HG02798 (cell line): ENCODE measurements at regions not wholly inside any gene's neighbourhood (a gene's known extent, or its start where the extent isn't known, plus 50 kb on each side); places are given as distances from the start of the nearest gene placed in this dataset.
"Not testable (repeated sequence)": the region's sequence is repeated elsewhere in the genome, so short reads cannot be mapped to it uniquely, and the experiment has no call there.

ENCODE experiments used
- ATAC-seq: cut with Tn5 transposase; IDR thresholded peaks from one replicate; pipeline ENCODE4 v1.9.1; 2021; ENCODE audit warnings: mild to moderate bottlenecking; ENCODE audit not compliant: unreplicated experiment, poor library complexity

DNA sequence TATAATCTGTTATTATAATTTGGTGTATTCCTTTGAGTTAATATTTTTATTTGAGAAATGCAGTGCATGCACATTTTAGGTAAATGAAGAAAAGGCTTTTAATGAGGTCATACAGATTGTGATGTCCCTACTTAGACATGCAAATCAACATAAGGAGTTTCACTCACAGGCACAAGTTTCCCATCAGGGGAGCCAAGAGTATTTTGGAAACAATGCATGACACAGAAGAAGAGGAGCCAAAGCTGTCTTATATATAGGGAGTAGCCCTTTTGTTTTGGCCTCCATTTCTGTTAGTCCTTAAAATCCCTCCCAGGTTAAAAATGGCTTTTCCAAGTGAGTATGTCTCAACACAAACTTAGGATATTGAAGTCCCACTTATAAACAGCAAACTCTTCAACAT, 703.4 kb upstream of the ANKRD30A start:
- no peak for ATAC-seq

DNA sequence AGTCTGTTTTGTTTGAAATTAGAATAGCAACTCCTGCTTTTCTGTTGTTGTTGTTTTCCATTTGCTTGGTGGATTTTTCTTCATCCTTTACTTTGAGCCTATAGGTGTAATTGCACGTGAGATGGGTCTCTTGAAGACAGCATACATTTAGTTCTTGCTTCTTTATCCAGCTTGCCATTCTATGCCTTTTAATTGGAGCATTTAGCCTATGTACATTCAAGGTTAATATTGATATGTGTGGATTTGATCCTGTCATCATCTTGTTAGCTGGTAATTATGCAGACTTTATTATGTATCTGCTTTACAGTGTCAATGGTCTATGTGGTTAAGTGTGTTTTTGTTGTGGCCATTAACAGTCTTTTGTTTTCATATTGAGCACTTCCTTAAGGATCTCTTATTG, 708.9 kb upstream of the ANKRD30A start:
- no peak for ATAC-seq

DNA sequence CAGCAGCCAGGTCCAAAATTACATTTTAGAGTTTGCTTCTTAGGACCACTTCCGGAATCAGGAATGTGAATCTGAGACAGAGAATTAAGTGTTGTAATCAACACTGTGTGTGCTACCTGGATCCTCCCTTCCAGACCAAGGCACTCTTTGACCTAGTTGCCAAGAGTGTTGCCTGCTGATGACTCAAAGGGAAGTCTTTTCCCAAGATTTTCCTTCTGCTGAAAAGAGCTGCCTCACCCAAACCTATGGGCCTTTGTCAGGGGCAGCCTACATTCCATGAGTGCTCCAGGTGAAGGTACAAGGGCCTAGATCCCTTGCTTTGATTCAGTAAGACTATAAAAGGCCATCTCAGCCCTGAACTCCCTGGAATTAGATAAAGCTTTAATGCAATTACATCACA, 712.5 kb upstream of the ANKRD30A start:
- no peak for ATAC-seq

DNA sequence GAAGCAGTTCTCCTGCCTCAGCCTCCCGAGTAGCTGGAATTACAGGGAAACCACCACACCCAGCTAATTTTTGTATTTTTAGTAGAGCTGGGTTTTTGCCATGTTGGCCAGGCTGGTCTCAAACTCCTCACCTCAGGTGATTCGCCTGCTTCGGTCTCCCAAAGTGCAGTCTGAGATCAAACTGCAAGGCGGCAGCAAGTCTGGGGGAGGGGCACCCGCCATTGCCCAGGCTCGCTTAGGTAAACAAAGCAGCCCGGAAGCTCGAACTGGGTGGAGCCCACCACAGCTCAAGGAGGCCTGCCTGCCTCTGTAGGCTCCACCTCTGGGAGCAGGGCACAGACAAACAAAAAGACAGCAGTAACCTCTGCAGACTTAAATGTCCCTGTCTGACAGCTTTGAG, 725.2 kb upstream of the ANKRD30A start:
- ATAC-seq = not testable (repeated sequence)

DNA sequence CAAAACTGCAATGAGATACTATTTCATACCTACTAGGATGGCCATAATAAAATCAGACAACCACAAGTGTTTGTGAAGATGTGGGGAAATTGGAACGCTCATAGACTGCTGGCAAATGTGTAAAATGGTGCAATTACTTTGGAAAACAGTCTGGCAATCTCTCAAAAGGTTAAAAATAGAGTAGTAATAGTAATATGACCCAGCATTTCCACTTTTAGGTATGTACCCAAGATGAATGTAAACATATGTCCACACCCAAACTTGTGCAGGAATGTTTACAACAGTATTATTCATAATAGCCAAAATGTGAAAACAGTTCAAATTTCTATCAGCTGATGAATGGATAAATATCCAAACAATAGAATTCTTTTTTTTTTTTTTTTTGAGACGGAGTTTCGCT, 731.6 kb upstream of the ANKRD30A start:
- ATAC-seq = no peak

DNA sequence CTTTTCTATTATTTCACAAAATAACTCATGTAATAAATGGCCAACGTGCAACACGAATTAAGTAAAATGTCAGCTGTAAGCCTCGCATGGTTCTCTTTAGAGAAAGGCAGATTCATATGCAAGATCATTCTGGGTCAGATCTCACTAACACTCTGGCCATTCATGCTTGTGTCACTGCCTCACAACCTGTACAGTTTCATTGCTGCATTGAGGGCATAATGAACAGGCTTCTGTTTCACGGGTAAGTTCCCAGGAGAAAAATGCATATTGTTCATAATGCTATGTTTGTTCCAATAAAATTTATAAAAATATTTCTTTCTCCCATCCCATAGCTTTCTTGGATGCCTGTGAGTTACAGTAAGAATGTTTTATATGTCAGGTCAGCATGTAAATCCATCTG, 734.0 kb upstream of the ANKRD30A start:
- no peak for ATAC-seq

DNA sequence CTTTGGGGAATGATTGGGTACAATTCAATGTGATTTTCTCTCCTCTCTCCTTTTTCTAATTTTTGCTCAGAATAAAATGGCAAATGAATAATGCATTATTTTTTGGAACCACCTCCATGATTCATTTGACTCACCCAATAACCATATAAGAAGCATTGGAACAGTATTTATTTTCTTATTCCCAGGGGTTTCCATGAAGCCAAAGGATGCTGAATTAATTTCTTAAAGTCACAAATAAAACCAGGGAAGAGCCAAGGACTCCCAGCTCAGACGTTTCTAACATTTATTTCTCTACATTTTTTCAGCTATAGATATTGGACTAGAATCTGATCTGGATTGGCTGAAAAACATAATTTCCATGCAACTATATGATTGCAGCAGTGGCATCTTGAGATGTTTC, 735.2 kb upstream of the ANKRD30A start:
- no peak for ATAC-seq

DNA sequence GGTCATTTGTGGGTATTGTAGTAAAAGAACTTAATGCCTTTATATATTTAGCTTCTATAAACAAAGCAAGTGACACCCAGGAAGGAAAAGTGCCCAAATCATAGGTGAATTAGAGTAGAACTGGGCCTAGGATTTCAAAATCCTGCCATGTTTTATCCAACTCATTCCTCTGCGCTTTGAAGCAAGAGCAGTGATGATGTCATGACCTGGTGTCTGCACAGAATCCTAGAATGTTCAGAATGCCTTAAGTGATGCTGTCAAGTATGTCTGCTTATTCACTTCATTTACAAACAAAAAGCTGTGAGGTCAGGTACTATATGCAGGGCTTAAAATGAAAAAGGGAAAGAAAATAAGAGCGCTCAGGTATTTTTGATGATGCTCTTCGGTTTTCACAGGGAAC, 737.2 kb upstream of the ANKRD30A start:
- ATAC-seq = no peak

DNA sequence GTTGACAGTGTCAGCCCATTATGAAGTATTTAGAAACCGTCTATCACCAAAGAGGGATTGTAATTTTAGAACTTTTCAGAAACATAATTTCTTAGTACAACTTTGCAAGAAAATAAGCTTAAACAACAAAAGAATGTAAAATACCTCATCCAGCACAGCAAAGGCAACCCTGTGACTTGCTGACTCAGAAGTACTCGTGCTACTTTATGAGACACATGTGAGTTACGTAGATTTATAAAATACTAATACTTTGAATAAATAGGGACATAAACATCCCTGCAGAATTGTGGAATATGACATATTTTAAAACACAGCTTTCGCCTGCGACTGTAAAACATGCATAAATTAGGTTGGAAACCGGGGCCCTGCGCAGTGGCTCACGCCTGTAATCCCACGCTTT, 739.7 kb upstream of the ANKRD30A start:
- ATAC-seq = no peak

DNA sequence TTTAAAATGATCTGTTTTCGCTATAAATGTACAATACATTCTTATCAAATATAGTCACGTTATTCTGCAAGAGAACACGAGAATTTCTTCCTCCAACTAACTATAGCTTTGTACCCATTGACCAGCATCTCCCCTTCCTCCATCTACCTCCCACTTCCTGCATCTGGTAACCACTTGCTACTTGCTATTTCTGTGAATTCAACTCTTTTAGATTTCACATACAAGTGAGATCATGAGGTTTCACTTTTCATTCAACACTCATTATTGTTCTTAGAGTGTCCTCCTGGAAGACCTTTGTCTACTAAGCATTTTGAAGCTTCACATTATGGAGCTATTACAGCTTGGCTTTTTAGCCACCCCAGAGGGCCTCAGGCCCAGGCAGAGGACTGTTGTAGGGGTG, 741.3 kb upstream of the FZD8 start:
- no peak for ATAC-seq

DNA sequence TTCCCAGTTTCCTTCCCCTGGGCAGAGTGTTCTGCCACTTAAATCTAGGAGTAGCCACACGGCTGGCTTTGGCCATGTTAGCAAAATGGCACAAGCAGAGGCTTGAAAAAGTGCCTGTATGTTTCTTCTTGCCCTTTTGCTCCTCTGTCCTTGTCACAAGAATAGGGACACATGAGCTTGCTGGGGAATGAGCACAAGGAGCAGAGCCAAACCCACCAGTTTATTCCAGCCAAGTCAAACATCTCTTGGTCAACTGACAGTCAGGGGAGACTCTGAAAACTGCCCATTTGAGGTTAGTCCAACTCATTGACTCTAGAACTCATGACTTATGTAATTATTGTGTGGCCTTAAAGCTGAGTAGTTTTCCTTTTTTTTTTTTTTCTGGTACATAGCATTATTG, 739.7 kb upstream of the FZD8 start:
- ATAC-seq = no peak

DNA sequence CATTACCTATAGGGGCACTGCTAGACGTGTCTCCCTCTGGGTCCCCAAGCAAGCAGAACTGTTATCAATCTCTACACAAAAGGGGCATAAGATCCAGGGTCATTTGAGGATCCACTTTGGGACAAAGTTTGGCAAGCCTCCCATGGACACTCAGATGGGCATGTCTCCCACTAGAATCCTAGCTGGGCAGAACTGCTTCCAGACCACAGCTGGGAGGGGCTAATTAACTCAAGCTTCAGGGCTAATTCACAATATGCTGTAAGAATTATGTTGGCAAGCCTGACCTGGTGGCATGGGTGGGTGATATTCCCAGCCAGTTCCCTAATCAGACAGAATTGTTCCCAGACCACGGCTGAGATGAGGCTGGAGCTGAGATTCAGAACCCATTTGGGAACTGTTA, 738.4 kb upstream of the FZD8 start:
- ATAC-seq = no peak

DNA sequence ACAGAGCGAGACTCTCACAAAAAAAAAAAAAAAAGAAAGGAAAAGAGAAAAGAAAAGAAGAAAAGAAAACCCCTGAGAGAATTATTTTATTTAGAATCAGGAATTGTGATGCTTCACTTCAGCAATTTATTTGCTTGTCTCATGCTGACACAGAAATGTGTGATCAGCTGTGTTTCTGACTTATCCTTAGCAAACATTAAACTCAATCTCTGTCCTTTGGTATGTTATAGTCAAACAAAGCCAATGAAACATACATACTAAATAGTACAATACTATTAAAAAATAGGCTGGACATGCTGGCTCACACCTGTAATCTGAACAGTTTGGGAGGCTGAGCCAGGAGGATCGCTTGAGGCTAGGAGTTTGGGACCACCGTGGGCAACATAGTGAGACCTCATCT, 733.0 kb upstream of the FZD8 start:
- ATAC-seq = no peak

DNA sequence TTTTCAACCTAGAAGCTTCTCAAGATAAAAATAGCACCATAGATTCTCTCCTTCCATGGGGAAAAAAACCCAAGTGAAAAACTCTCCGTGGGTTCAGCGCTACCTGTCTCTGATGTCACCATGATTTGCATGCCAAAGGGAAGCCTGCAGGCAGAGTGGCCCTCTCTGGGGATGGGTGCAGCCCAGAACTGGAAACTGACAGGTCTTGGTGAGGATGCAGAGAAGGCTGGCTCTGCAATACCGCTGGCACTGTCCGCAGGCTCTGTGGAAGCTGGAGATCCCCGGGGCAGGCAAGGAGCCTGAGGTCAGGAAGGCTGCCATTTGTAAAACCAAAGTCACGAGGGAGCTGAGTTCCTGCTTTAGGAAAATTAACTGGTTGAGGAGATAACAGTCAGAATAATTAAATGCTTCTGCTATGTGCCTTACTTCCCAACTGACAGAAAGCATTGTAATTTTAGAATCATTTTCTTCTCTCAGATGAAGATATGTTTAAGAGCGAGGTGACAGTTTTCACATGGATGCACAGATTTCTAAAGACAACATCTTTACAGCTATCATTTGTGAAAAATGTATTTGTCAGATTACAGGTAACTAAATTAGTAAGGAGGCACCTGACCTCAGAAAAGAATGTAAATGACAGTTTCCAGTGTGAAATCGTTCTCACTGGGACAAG, 731.5 kb upstream of the FZD8 start:
- no peak for ATAC-seq

DNA sequence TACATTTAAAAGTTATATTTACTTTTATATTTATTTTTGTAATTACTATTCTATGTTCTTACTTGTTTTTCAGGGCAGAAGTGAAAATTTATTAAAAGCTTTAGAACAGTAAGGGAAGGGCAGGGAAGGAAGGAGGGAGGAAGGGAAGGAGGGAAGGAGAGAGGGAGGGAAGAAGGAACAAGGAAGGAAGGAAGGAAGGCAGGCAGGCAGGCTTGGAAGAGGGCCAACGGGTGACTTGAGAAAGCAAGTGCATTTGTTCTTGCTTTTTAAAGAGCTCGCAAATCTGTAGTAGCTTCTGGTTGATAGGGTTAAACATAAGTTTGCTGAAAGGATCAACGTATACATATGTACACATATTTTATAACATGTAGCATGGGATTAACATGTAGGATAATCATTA, 725.3 kb upstream of the FZD8 start:
- ATAC-seq = no peak

DNA sequence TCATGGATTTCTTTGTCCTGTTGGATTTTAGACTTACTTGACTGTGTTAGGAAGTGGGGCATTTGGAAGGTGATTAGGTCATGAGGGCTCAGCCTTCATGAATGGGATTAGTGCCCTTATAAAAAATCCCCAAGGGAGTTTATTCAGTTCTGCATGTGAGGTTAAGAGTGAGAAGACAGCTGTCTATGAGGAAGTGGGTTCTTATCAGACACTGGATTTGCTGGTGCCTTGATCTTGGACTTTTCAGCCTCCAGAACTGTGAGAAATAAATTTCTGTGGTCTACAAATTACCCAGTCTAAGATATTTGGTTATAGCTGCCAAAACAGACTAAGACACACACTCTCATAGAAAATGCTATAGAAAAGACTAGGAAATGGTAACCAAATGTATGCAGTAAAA, 724.7 kb upstream of the FZD8 start:
- ATAC-seq = no peak

DNA sequence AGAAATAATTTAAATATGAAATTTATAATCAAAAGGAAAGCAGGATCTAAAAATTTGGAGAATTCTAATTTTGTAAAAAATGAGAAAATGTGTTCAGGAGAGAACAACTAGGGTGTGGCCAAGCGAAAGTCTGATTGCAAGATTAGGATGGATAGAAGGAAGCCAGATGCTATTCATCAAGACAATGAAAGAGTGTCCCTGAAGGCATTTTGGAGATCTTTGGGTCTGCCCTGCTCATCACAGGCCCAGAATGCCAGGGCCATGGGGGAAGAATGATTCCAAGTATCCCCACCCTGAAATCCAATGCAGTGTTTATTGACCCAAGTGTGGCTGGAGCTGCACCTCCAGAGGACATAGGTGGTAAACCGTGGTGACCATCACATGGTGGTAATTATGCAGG, 724.0 kb upstream of the FZD8 start:
- ATAC-seq = no peak

DNA sequence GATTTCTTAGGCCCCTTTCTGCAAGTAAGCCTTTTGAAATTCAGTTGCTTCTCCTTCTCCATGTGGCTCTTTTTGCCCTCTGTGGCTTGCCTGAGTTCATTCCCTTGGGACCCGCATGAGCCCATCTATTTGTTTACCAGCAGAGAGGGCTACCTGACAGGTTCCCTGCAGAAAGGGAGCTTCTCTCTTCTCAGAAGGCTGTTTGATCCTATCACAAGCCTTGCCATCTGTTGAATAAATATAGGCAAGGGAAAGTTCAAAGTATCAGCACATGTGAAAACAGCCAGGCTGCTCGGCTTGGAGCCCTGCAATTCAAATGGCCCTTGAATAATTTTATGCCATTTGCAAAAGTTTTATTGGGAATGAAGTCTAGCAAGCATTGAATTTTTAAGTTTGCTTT, 720.2 kb upstream of the FZD8 start:
- no peak for ATAC-seq

DNA sequence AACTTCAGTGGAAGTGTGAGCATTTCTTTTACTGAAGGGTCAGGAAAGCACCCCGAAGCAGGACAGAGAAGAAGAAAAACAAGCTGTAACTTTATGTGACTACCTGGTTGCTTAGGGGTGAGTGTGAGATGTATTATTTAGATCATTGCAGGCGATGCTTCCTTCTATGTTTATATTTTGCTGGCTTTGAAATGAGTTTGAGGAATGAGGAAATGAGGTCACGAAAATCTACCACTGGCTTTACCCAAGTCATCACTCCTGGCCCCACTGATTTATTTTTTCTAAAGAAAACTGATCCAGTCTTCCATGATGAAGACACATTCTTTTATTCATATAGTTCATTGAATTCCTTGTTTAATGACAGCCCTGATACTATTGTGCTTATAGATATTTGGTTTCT, 716.6 kb upstream of the FZD8 start:
- no peak for ATAC-seq

DNA sequence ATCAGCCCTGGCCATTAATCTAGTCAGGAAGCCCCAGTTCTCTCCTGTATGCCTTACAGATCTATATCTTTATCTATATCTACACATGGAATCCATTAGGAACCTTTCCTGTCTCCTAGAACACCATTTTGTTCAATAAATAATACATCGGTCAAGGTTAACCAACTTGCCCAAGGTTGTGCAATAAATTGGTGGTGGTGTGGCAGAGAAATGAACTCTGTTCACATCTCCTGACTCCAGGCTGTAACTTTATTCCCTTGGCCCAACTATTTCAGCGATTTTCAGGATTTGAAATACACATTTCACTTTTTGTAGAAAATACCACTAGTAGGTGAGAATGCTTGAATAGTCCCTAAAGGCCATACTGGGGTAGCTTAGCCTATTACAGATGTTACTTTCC, 712.5 kb upstream of the FZD8 start:
- no peak for ATAC-seq

DNA sequence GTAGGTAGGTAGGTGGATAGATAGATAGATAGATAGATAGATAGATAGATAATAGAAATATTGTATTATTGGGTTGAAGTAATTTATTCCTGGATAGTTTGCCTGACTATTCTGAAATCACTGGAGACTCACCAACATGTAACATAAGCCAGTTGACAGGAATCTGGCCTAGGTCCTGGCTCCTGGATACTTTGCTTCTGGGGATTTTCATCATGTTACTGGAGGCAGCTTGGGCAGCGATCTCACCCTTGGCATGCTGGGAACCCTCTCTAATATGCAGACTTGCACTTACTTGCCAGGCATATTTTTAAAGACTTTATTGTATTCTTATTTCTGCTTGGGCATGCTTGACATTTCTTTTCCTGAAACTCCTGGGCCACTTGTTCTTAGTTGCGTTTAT, 709.1 kb upstream of the FZD8 start:
- ATAC-seq = no peak

DNA sequence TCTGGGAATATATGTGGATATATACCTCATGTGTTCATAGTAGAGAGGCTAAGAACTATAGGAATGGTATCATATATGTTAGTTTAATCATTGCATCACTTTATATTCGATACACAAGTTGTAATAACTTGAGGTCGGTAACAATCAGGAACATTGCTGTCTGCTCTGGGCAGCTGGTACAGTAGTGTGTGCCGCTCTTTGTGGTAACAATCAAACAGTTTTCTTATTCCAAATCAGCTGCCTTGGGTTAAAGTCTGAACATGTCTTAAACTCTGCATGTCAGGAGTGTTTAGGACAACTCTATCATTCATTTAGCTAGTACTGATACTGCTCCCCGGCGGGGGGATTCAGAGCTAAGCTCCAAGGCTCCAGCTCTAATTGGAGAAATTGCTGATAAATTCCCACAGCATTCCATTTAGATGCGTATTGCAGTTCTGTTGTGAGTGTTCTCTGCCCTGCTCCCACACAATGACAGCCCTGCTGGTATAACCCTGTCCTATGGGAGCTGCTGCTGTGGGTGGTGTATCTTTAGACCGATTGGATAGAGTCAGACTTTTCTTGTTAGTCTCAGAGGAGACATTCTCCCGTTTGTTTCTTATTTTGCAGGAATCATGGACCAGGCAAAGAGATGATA, 707.5 kb upstream of the FZD8 start:
- ATAC-seq = no peak

DNA sequence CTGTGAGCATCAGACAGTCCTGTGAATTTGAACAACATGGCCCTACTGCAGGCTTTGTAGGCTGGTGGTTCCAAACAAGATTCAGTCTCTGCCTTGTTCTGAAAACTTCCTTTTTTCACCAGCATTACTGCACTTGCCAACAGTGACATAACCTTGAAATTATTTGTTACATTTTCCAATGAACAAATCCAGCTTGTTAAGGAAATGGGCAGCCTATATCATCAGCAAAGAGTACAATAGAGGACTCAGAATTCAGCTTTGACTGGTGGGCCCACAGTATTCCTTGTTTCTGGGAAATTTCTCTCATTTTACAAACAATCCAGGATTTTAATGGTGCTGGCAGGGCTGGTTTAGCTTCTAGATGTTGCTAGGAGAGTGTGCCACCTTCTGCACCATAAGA, 703.7 kb upstream of the FZD8 start:
- ATAC-seq = no peak
